ENCODE measurements at regions not wholly inside any gene's neighbourhood (a gene's known extent, or its start where the extent isn't known, plus 50 kb on each side); places are given as distances from the start of the nearest gene placed in this dataset.

DNA sequence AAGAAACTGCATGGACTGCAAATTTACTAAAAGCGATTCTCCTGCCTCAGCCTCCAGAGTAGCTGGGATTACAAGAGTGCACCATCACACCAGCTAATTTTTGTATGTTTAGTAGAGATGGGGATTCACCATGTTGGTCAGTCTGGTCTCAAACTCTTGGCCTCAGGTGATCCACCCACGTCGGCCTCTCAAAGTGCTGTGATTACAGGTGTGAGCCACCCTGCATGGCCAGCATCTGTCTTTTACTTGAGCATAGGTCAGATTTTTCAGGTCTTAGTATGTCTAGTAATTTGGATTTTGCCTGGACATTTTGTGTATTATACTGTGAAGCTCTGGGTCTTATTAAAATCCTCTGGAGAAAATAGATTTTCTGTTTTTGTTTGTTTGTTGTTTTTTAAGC lies 277.8 kb upstream of the VLDLR start:
- in situ Hi-C loops (cut with MboI; ENCODE audit: low sequenced_read_pairs, unreplicated experiment): no loop called here
- TF ChIP-seq, protein P1, sequence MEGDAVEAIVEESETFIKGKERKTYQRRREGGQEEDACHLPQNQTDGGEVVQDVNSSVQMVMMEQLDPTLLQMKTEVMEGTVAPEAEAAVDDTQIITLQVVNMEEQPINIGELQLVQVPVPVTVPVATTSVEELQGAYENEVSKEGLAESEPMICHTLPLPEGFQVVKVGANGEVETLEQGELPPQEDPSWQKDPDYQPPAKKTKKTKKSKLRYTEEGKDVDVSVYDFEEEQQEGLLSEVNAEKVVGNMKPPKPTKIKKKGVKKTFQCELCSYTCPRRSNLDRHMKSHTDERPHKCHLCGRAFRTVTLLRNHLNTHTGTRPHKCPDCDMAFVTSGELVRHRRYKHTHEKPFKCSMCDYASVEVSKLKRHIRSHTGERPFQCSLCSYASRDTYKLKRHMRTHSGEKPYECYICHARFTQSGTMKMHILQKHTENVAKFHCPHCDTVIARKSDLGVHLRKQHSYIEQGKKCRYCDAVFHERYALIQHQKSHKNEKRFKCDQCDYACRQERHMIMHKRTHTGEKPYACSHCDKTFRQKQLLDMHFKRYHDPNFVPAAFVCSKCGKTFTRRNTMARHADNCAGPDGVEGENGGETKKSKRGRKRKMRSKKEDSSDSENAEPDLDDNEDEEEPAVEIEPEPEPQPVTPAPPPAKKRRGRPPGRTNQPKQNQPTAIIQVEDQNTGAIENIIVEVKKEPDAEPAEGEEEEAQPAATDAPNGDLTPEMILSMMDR (IDR thresholded peaks at IDR 0.05; ENCODE audit: borderline replicate concordance, control extremely low read depth, extremely low read depth, insufficient read depth, missing control alignments): no peak
- no peak for DNase-seq (ENCODE audit: low spot score)

DNA sequence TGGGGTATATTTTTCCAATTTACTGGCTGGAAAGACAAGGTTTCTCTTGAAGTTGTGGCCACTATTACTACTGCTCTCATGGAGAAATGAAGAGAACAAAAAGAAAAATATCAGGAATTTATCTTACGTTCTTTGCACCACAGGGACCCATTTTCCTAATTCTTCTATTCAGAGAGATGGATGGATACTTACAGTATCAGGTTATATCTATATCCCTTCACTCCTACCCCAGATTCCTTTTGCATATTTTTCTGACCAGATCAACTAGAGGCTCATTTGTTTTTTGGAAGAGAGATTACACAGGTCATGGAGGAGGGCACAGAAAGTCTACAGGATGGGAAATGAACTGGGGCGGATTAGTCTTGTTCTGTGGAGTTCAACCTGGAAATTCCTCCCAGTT lies 277.2 kb upstream of the VLDLR start:
- DNase-seq (ENCODE audit: low spot score): no peak
- TF ChIP-seq, protein P1 (IDR thresholded peaks at IDR 0.05; ENCODE audit: borderline replicate concordance, control extremely low read depth, extremely low read depth, insufficient read depth, missing control alignments): no peak
- in situ Hi-C loops (cut with MboI; ENCODE audit: low sequenced_read_pairs, unreplicated experiment): no loop called here

DNA sequence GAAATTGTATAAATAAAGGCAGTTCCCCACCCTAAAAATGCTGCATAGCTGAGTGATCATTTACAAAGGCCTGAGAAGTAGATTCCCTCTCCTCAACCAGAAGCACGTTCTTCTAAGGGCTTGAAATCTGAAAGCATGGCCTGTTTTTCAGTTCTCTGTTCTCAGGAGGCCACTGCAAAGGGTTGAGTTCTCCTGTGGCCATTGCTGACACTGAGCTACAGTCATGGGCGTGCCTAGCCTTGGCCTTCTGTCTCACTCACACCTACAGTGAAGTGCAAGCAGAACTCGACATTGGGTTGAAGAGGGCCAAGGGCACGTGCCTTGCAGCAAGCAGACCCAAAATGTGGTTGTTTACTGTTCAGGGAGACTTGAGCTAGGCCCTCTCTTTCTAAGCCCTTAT lies 276.6 kb upstream of the VLDLR start:
- no peak for DNase-seq (ENCODE audit: low spot score)
- in situ Hi-C loops (cut with MboI; ENCODE audit: low sequenced_read_pairs, unreplicated experiment): no loop called here
- TF ChIP-seq, protein P1 (IDR thresholded peaks at IDR 0.05; ENCODE audit: borderline replicate concordance, control extremely low read depth, extremely low read depth, insufficient read depth, missing control alignments): no peak

DNA sequence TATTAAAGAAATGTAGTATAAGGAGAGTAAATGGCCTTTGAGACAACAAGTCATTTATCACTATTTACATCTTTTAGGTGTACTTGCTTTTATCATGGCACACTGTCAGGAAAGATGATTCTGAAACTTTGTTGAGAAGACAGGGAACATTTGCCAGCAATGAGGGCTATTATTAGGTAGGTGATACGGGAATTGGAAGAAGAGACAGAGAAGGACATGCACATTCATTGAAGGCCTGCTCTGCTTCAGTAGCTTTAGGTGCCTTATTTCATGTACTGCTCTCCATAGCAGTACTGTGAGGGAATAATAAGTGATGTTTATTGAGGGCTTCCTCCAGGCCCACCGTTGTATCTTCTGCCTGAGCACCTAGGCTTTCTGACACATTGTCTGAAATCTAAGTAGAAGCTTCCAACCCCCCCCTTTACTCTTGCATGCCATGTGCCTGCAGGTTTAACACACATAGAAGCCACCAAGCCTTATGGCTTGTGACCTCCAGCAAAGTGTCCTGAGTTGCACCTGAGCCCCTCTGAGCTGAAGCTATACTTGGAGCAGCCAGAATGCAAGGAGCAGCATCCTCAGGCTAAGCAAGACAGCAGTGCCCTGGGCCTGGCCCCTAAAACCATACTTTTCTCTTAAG lies 275.2 kb upstream of the VLDLR start:
- in situ Hi-C loops (cut with MboI; ENCODE audit: low sequenced_read_pairs, unreplicated experiment): no loop called here
- no peak for DNase-seq (ENCODE audit: low spot score)
- TF ChIP-seq, protein P1 (IDR thresholded peaks at IDR 0.05; ENCODE audit: borderline replicate concordance, control extremely low read depth, extremely low read depth, insufficient read depth, missing control alignments): no peak

DNA sequence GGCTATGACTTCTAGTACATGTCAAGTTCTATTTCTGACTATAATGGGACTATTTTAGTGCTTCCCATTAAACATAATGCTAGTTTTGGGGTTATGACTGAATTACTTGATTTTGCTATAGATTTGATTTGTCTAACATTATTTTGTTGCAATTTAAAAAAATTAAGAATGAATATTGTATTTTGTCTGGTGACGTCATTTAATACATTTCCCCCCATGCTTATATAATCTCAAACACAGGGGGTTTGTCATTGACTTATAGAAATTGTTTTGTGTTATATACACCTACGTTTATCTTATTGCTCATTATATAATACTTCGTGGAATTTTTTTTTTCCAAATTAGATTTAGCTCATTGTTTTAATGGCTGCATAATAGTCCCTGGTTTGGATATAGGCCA lies 270.3 kb upstream of the VLDLR start:
- no peak for DNase-seq (ENCODE audit: low spot score)
- TF ChIP-seq, protein P1 (IDR thresholded peaks at IDR 0.05; ENCODE audit: borderline replicate concordance, control extremely low read depth, extremely low read depth, insufficient read depth, missing control alignments): no peak
- in situ Hi-C loops (cut with MboI; ENCODE audit: low sequenced_read_pairs, unreplicated experiment): no loop called here

DNA sequence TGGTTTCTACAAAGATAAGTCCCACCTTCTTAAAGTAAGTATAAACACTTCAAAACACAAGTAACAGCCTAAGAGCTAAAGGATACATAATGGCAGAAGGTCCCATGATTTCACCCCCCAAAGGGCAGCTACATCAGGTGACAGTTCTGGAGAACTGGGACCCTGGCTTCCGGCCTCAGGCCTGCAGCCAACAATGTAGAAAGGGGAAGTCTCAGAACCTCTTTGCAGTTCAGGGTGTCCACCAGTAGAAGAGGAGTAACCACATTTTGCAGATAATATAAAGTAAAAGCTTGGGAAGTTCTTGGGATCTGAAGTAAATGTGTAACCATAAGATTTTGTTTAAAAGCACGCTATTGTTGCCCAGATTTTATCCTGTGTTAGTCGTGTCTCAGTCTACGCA lies 267.4 kb upstream of the VLDLR start:
- no peak for DNase-seq (ENCODE audit: low spot score)
- in situ Hi-C loops (cut with MboI; ENCODE audit: low sequenced_read_pairs, unreplicated experiment): no loop called here
- TF ChIP-seq, protein P1 (IDR thresholded peaks at IDR 0.05; ENCODE audit: borderline replicate concordance, control extremely low read depth, extremely low read depth, insufficient read depth, missing control alignments): no peak

All from GM13976 (cell line).